HEK293T (cell line): ENCODE measurements at regions not wholly inside any gene's neighbourhood (a gene's known extent, or its start where the extent isn't known, plus 50 kb on each side); places are given as distances from the start of the nearest gene placed in this dataset.

ENCODE experiments used
- ELF4 ChIP-seq: fragments of 450-650 bp; IDR thresholded peaks from 2 replicates; pipeline ENCODE4 v1.6.1; 2017; ENCODE audit warnings: antibody characterized with exemption
- FOXA1 ChIP-seq: fragments of 450-650 bp; IDR thresholded peaks from 2 replicates; pipeline ENCODE4 v1.6.1; 2016; ENCODE audit warnings: mild to moderate bottlenecking
- FOXK2 ChIP-seq: fragments of 450-650 bp; IDR thresholded peaks from 2 replicates; pipeline ENCODE4 v1.6.1; 2016; ENCODE audit warnings: mild to moderate bottlenecking
- FOXM1 ChIP-seq: fragments of 450-650 bp; IDR thresholded peaks from 2 replicates; pipeline ENCODE4 v1.6.1; 2017; ENCODE audit warnings: mild to moderate bottlenecking, borderline replicate concordance
- SUZ12 ChIP-seq: fragments of 450-650 bp; IDR thresholded peaks from 2 replicates; pipeline ENCODE4 v1.6.1; 2016; ENCODE audit warnings: mild to moderate bottlenecking

DNA sequence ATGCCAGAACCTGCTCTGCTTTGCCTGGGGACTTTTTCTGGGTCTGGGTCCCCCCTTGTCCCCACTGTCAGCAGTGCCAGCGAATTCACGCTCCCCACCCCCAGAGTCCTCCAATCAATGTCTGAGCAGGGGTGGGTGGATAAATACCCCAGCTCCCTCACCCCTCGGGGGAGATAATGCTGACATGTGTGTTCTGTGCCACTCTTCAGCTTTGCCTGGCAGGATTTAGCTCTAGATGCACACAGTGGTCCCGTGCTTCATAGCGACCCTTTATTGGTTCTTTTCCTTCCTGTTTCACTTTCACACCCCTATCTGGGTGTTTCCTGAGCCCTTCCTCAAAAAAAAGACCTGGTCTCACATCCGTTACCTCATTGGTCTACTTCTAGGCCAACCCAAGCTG, 277.0 kb downstream of the NPIPA8 start:
- TF ChIP-seq FOXK2: no peak
- no peak for TF ChIP-seq SUZ12
- no peak for TF ChIP-seq FOXA1
- no peak for TF ChIP-seq FOXM1
- TF ChIP-seq ELF4: no peak
